A549 (cell line): ENCODE measurements at regions not wholly inside any gene's neighbourhood (a gene's known extent, or its start where the extent isn't known, plus 50 kb on each side); places are given as distances from the start of the nearest gene placed in this dataset.

Experiments
- ATAC-seq, 2 experiments: fragments of 200-7000 bp in 1 of 2; fragments of >200 bp in 1 of 2; cut with Nextera tagmentation in 1 of 2; cut with Tn5 transposase in 1 of 2; 3 replicates each; pipeline versions ENCODE4 v1.8.0 to v1.9.1; 2018 to 2020; ENCODE audit warnings: mild to moderate bottlenecking in 1 of 2, moderate library complexity in 1 of 2
- CTCF ChIA-PET: fragments of 300-600 bp; sonication (Branson Sonifier 250); formaldehyde crosslinking; extraction: SDS; loops from one replicate; lab custom pipeline; 2021; ENCODE audit warnings: antibody characterized with exemption, inconsistent platforms; lab: Yijun Ruan, JAX
- POLR2A ChIA-PET: fragments of 350-600 bp; formaldehyde crosslinking; extraction: SDS; loops from one replicate; lab custom pipeline; 2021; ENCODE audit warnings: antibody characterized with exemption, inconsistent platforms; lab: Yijun Ruan, JAX
- DNase-seq, 2 experiments: peaks; one replicate each; pipeline versions ENCODE4 v3.0.0 to v3.0.0-alpha.2; 2011 to 2016; ENCODE audit warnings: low read depth in 1 of 2, low spot score in 1 of 2
- FAIRE-seq: peaks from 2 replicates; lab custom pipeline; 2011; peaks lifted over from hg19 to GRCh38; lab: Jason Lieb, UNC
- H3K27ac ChIP-seq, 2 experiments: fragments of >200 bp; sonication (Bioruptor Twin); formaldehyde crosslinking; 3 replicates each; pipeline ENCODE4 v1.5.1; 2016 to 2017
- H3K4me1 ChIP-seq: fragments of >200 bp; sonication (Bioruptor Twin); formaldehyde crosslinking; 3 replicates; pipeline ENCODE4 v1.6.1; 2016
- H3K4me2 ChIP-seq: fragments of >200 bp; sonication (Bioruptor Twin); formaldehyde crosslinking; 3 replicates; pipeline ENCODE4 v1.6.1; 2016
- H3K4me3 ChIP-seq: fragments of >200 bp; sonication (Bioruptor Twin); formaldehyde crosslinking; 3 replicates; pipeline ENCODE4 v1.5.1; 2016
- H3K9me3 ChIP-seq: fragments of >200 bp; sonication (Bioruptor Twin); formaldehyde crosslinking; 3 replicates; pipeline ENCODE4 v1.6.1; 2016
- ATOH8 ChIP-seq: fragments of 250-450 bp; sonication (Bioruptor Pico); IDR thresholded peaks from 2 replicates; pipeline ENCODE4 v1.5.0; 2020; ENCODE audit warnings: low read depth, mild to moderate bottlenecking, moderate library complexity
- BCL3 ChIP-seq: fragments of >200 bp; sonication (Bioruptor Twin); formaldehyde crosslinking; IDR thresholded peaks from 3 replicates; pipeline ENCODE4 v1.6.1; 2016
- BHLHE40 ChIP-seq: IDR thresholded peaks from 2 replicates; pipeline ENCODE4 v1.6.1; 2012; ENCODE audit warnings: low read depth, low read length, inconsistent platforms
- CBX2 ChIP-seq: fragments of 200-600 bp; sonication (generic); IDR thresholded peaks from 2 replicates; pipeline ENCODE4 v1.6.1; 2016; ENCODE audit warnings: low read depth, mild to moderate bottlenecking, borderline replicate concordance
- CHD2 ChIP-seq: fragments of 150-350 bp; IDR thresholded peaks from 2 replicates; pipeline ENCODE4 v1.6.1; 2014; ENCODE audit warnings: low read length; ENCODE audit not compliant: partially characterized antibody
- CHD4 ChIP-seq: fragments of 200-600 bp; sonication (generic); IDR thresholded peaks from 2 replicates; pipeline ENCODE4 v1.6.1; 2016; ENCODE audit warnings: antibody characterized with exemption, mild to moderate bottlenecking, borderline replicate concordance
- FOXS1 ChIP-seq: fragments of 250-450 bp; sonication (Bioruptor Pico); IDR thresholded peaks from 2 replicates; pipeline ENCODE4 v1.5.0; 2020; ENCODE audit warnings: mild to moderate bottlenecking, moderate library complexity
- HOXB5 ChIP-seq: fragments of 250-450 bp; sonication (Bioruptor Pico); IDR thresholded peaks from 2 replicates; pipeline ENCODE4 v1.5.0; 2020; ENCODE audit warnings: mild to moderate bottlenecking, moderate library complexity
- JUN ChIP-seq, 2 experiments: fragments of >200 bp; sonication (Bioruptor Twin); formaldehyde crosslinking; IDR thresholded peaks; 2 replicates in 1 of 2; 3 replicates in 1 of 2; pipeline ENCODE4 v1.6.1; 2016 to 2017
- KDM1A ChIP-seq: fragments of 200-600 bp; sonication (generic); IDR thresholded peaks from 2 replicates; pipeline ENCODE4 v1.6.1; 2016; ENCODE audit warnings: low read depth, mild to moderate bottlenecking
- MAX ChIP-seq: IDR thresholded peaks from 2 replicates; pipeline ENCODE4 v1.6.1; 2012
- PHF8 ChIP-seq: fragments of 200-600 bp; sonication (generic); IDR thresholded peaks from 2 replicates; pipeline ENCODE4 v1.6.1; 2016; ENCODE audit warnings: low read depth, mild to moderate bottlenecking, antibody characterized with exemption, moderate library complexity, borderline replicate concordance
- POLR2A ChIP-seq: IDR thresholded peaks from 2 replicates; pipeline ENCODE4 v1.6.1; 2012; ENCODE audit warnings: mild to moderate bottlenecking, low read length
- RAD21 ChIP-seq, 2 experiments: fragments of >200 bp in 1 of 2; sonication (Bioruptor Twin) in 1 of 2; formaldehyde crosslinking in 1 of 2; IDR thresholded peaks in 1 of 2; conservative IDR thresholded peaks in 1 of 2; 2 replicates in 1 of 2; 3 replicates in 1 of 2; pipeline ENCODE4 v1.6.1; 2012 to 2018; ENCODE audit warnings: inconsistent platforms in 1 of 2
- RARB ChIP-seq: fragments of 250-450 bp; sonication (Bioruptor Pico); IDR thresholded peaks from 2 replicates; pipeline ENCODE4 v1.8.0; 2021; ENCODE audit warnings: mild to moderate bottlenecking, moderate library complexity
- RCOR1 ChIP-seq: fragments of 150-350 bp; IDR thresholded peaks from 2 replicates; pipeline ENCODE4 v1.6.1; 2014; ENCODE audit warnings: antibody characterized with exemption, low read length, low read depth
- RNF2 ChIP-seq: fragments of 200-600 bp; sonication (generic); IDR thresholded peaks from 2 replicates; pipeline ENCODE4 v1.6.1; 2016; ENCODE audit warnings: low read depth, mild to moderate bottlenecking, antibody characterized with exemption, moderate library complexity, borderline replicate concordance
- SMC3 ChIP-seq: fragments of >200 bp; sonication (Bioruptor Twin); formaldehyde crosslinking; IDR thresholded peaks from 3 replicates; pipeline ENCODE4 v1.6.1; 2018; ENCODE audit warnings: inconsistent platforms
- USF2 ChIP-seq: fragments of 450-650 bp; IDR thresholded peaks from 2 replicates; pipeline ENCODE4 v1.6.1; 2014; ENCODE audit warnings: antibody characterized with exemption
- ZNF302 ChIP-seq: fragments of 250-450 bp; sonication (Bioruptor Pico); IDR thresholded peaks from 2 replicates; pipeline ENCODE4 v1.9.0; 2021; ENCODE audit warnings: inconsistent platforms, mild to moderate bottlenecking, moderate library complexity
- ZSCAN20 ChIP-seq: fragments of 250-450 bp; sonication (Bioruptor Pico); IDR thresholded peaks from 2 replicates; pipeline ENCODE4 v1.8.0; 2022; ENCODE audit warnings: mild to moderate bottlenecking, moderate library complexity
- WGBS: methylation state at CpG from one replicate; pipeline ENCODE4 v1.1.6; 2017; ENCODE audit errors: missing lambda C conversion rate; 5-methylcytosine and 5-hydroxymethylcytosine counted together

GRCh38 chr10:121134711-121135110, 283.5 kb downstream of the WDR11 start (continued):
- TF ChIP-seq BCL3: no peak
- TF ChIP-seq BHLHE40: no peak
- TF ChIP-seq POLR2A: no peak
- no peak for TF ChIP-seq FOXS1 (CRISPR knock-in tag)
- TF ChIP-seq MAX: no peak
- TF ChIP-seq RARB (CRISPR knock-in tag): no peak

GRCh38 chr10:121135512-121135911, 284.4 kb downstream of the WDR11 start:
- Histone ChIP-seq H3K4me3 (no peak overlapping the region), H3K27ac (no peak overlapping the region), H3K4me1 (no peaks in the 10 kb centered on the region), H3K4me2 (no peak overlapping the region), H3K9me3 (no peaks in the 10 kb centered on the region)
- POLR2A ChIA-PET: interaction anchor here (0.6 kb wide), 1 partner anchor 574 kb away, joined by 3 read pairs; no protein-coding TSS in a partner anchor
- no peak for TF ChIP-seq POLR2A
- TF ChIP-seq JUN (IDR thresholded peaks at IDR 0.05): no peak
- no peak for TF ChIP-seq HOXB5 (CRISPR knock-in tag)
- no peak for TF ChIP-seq SMC3
- TF ChIP-seq ZSCAN20: no peak
- no peak for TF ChIP-seq CHD4
- no peak for TF ChIP-seq CBX2
- TF ChIP-seq KDM1A: no peak
- no peak for TF ChIP-seq ATOH8 (CRISPR knock-in tag)
- TF ChIP-seq RARB (CRISPR knock-in tag): no peak
- TF ChIP-seq PHF8: no peak
- TF ChIP-seq MAX: no peak
- CTCF ChIA-PET: no interaction called here
- FAIRE-seq (no peak), ATAC-seq (no peak), DNase-seq (no peak)
- 9% methylated on average over 4 of the region's 4 CpGs for WGBS

DNA sequence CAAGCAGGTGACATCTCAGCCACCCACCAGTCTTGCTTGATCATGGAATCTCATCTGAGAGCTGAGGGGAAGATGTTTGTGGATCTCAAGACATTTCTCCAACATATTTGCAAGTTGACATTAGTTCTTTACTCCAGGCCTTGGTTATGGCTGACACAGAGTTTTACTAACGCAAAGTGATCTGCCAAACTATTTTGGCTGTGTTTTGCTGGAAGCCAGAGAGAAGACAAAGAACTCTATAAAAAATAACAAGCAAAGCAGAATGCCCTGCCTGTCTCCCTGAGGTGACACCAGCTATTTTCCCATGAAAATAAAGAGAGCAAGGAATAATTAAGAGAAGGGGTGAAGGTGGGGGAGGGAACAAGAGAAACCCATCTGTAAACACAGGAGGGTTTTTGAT, 286.4 kb downstream of the WDR11 start:
- CTCF ChIA-PET: interaction anchor here (0.6 kb wide), 1 partner anchor 267 kb away, joined by 3 read pairs; no protein-coding TSS in a partner anchor
- FAIRE-seq: no peak

More for the DNA sequence above, 286.4 kb downstream of the WDR11 start:
- Histone ChIP-seq H3K4me3 (no peak overlapping the region), H3K4me2 (no peak overlapping the region), H3K9me3 (no peaks in the 10 kb centered on the region), H3K27ac (no peak overlapping the region), H3K4me1 (no peaks in the 10 kb centered on the region)
- POLR2A ChIA-PET: no interaction called here
- 5% methylated on average over 1 of the region's 1 CpG for WGBS
- TF ChIP-seq USF2: no peak
- TF ChIP-seq RAD21 (conservative IDR thresholded peaks at IDR 0.05 in 1 of 2, IDR thresholded peaks at IDR 0.05 in 1 of 2): no peak
- TF ChIP-seq MAX: no peak
- TF ChIP-seq RCOR1: no peak
- no peak for TF ChIP-seq ZNF302 (CRISPR knock-in tag)
- TF ChIP-seq CHD2: no peak
- no peak for TF ChIP-seq RNF2
- no peak for ATAC-seq
- DNase-seq: no peak
